ENCODE measurements at regions not wholly inside any gene's neighbourhood (a gene's known extent, or its start where the extent isn't known, plus 50 kb on each side); places are given as distances from the start of the nearest gene placed in this dataset.

- TF ChIP-seq, protein P1, sequence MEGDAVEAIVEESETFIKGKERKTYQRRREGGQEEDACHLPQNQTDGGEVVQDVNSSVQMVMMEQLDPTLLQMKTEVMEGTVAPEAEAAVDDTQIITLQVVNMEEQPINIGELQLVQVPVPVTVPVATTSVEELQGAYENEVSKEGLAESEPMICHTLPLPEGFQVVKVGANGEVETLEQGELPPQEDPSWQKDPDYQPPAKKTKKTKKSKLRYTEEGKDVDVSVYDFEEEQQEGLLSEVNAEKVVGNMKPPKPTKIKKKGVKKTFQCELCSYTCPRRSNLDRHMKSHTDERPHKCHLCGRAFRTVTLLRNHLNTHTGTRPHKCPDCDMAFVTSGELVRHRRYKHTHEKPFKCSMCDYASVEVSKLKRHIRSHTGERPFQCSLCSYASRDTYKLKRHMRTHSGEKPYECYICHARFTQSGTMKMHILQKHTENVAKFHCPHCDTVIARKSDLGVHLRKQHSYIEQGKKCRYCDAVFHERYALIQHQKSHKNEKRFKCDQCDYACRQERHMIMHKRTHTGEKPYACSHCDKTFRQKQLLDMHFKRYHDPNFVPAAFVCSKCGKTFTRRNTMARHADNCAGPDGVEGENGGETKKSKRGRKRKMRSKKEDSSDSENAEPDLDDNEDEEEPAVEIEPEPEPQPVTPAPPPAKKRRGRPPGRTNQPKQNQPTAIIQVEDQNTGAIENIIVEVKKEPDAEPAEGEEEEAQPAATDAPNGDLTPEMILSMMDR (IDR thresholded peaks at IDR 0.05; ENCODE audit: unreplicated experiment): no peak
- H3K4me3 Mint-ChIP-seq (ENCODE audit: low read depth): no peak overlapping the region
- H3K9me3 Mint-ChIP-seq (ENCODE audit: low read depth): peaks cover 4% of the 10 kb centered on the region
- H3K27ac Mint-ChIP-seq: no peak overlapping the region
- H3K36me3 Mint-ChIP-seq (ENCODE audit: insufficient read depth): no peaks in the 10 kb centered on the region
- DNase-seq (ENCODE audit: low spot score, unreplicated experiment): no peak
- no peaks in the 10 kb centered on the region for H3K4me1 Mint-ChIP-seq (ENCODE audit: low read depth)
- peaks cover 20% of the 10 kb centered on the region for H3K27me3 Mint-ChIP-seq
These were observed 97.5 kb downstream of the MAFB start for GRCh38 chr20:40591536-40591935.

- no peak for DNase-seq (ENCODE audit: low spot score, unreplicated experiment)
- Mint-ChIP-seq H3K4me1 (ENCODE audit: low read depth) (no peaks in the 10 kb centered on the region), H3K27ac (no peak overlapping the region), H3K4me3 (ENCODE audit: low read depth) (no peak overlapping the region), H3K27me3 (peaks cover 20% of the 10 kb centered on the region), H3K9me3 (ENCODE audit: low read depth) (peaks cover 4% of the 10 kb centered on the region), H3K36me3 (ENCODE audit: insufficient read depth) (no peaks in the 10 kb centered on the region)
- TF ChIP-seq, protein P1 (IDR thresholded peaks at IDR 0.05; ENCODE audit: unreplicated experiment): no peak
These were observed 97.9 kb downstream of the MAFB start for GRCh38 chr20:40591119-40591518.

GRCh38 chr20:40589581-40589980 is 99.5 kb downstream of the MAFB start:
- Mint-ChIP-seq H3K27ac (no peak overlapping the region), H3K36me3 (ENCODE audit: insufficient read depth) (no peaks in the 10 kb centered on the region), H3K9me3 (ENCODE audit: low read depth) (peaks cover 4% of the 10 kb centered on the region), H3K4me3 (ENCODE audit: low read depth) (no peak overlapping the region), H3K27me3 (peaks cover 20% of the 10 kb centered on the region), H3K4me1 (ENCODE audit: low read depth) (no peaks in the 10 kb centered on the region)
- DNase-seq (ENCODE audit: low spot score, unreplicated experiment): no peak
- TF ChIP-seq, protein P1 (IDR thresholded peaks at IDR 0.05; ENCODE audit: unreplicated experiment): no peak

DNA sequence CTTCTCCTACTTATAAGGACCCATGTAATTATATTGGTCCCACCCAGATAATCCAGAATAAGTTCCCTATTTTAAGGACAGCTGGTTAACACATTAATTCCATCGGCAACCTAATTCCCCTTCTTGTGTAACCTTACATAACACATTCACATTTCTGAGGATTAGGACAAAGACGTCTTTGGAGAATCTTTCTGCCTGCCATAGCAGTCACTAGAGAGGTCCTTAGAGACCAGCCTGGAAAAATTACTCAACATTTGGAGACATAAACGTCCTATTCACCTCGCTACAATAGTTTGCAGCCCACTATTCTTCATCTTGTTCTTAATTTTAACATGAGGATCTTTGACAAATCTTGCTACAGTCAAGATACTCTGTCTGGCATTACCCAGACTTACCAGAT is 100.1 kb downstream of the MAFB start:
- Mint-ChIP-seq H3K27ac (no peak overlapping the region), H3K36me3 (ENCODE audit: insufficient read depth) (no peaks in the 10 kb centered on the region), H3K27me3 (peaks cover 20% of the 10 kb centered on the region), H3K4me3 (ENCODE audit: low read depth) (no peak overlapping the region), H3K4me1 (ENCODE audit: low read depth) (no peaks in the 10 kb centered on the region), H3K9me3 (ENCODE audit: low read depth) (peaks cover 4% of the 10 kb centered on the region)
- TF ChIP-seq, protein P1 (IDR thresholded peaks at IDR 0.05; ENCODE audit: unreplicated experiment): no peak
- DNase-seq (ENCODE audit: low spot score, unreplicated experiment): no peak

- no peaks in the 10 kb centered on the region for H3K4me1 Mint-ChIP-seq (ENCODE audit: low read depth)
- TF ChIP-seq, protein P1 (IDR thresholded peaks at IDR 0.05; ENCODE audit: unreplicated experiment): no peak
- H3K27me3 Mint-ChIP-seq: peaks cover 20% of the 10 kb centered on the region
- DNase-seq (ENCODE audit: low spot score, unreplicated experiment): no peak
- peaks cover 4% of the 10 kb centered on the region for H3K9me3 Mint-ChIP-seq (ENCODE audit: low read depth)
- no peak overlapping the region for H3K27ac Mint-ChIP-seq
- no peaks in the 10 kb centered on the region for H3K36me3 Mint-ChIP-seq (ENCODE audit: insufficient read depth)
- H3K4me3 Mint-ChIP-seq (ENCODE audit: low read depth): no peak overlapping the region
These were observed 102.0 kb downstream of the MAFB start for GRCh38 chr20:40587038-40587437.

Data from progenitor cell of endocrine pancreas (in vitro differentiated cells).